K562 (cell line): ENCODE measurements at regions not wholly inside any gene's neighbourhood (a gene's known extent, or its start where the extent isn't known, plus 50 kb on each side); places are given as distances from the start of the nearest gene placed in this dataset.
A peak's percentile ranks its signal among the peaks of the same experiment; 100 is the strongest.

Experiments used
- ATAC-seq: fragments of 200-7000 bp; cut with Tn5 transposase; 3 replicates; pipeline ENCODE4 v1.9.1; 2020; ENCODE audit warnings: moderate library complexity
- BruUV-seq: library from RNA; stranded (reverse); fragments of 400-500 nt; replicated peaks from 2 replicates; lab custom pipeline; 2021; lab: Mats Ljungman, UMichigan
- CTCF ChIA-PET: fragments of 300-600 bp; formaldehyde crosslinking; extraction: SDS; loops from one replicate; lab custom pipeline; 2021; ENCODE audit warnings: low intra/inter-chr PET ratio; lab: Yijun Ruan, JAX
- POLR2A ChIA-PET: fragments of 300-600, 350-650 bp; sonication (Branson Sonifier 250); formaldehyde crosslinking; extraction: SDS; loops from one replicate; lab custom pipeline; 2021; ENCODE audit warnings: antibody characterized with exemption, inconsistent platforms; lab: Yijun Ruan, JAX
- DNase-seq, 4 experiments: peaks; one replicate each; pipeline versions ENCODE4 v3.0.0 to v3.0.0-alpha.2; 2011 to 2018; ENCODE audit warnings: low spot score in 3 of 4, mixed read lengths in 3 of 4; ENCODE audit errors: extremely low read depth in 1 of 4
- FAIRE-seq: peaks from 2 replicates; lab custom pipeline; 2011; peaks lifted over from hg19 to GRCh38; lab: Jason Lieb, UNC
- H2AFZ ChIP-seq: 2 replicates; pipeline ENCODE4 v1.6.0; 2011; ENCODE audit warnings: low read depth, low read length, control low read depth, inconsistent platforms
- H3K27ac ChIP-seq: fragments of 200-600 bp; 3 replicates; pipeline ENCODE4 v1.8.0; 2011; ENCODE audit warnings: low read depth, mild to moderate bottlenecking, control low read depth, inconsistent platforms, low read length, moderate library complexity, mixed read lengths; ENCODE audit errors: extremely low read depth
- H3K27me3 ChIP-seq, 2 experiments: fragments of 300-600 bp in 1 of 2; 2 replicates in 1 of 2; 3 replicates in 1 of 2; pipeline versions ENCODE4 v1.6.0 to v1.8.0; 2011; ENCODE audit warnings: inconsistent platforms in 2 of 2, low read length in 2 of 2, mild to moderate bottlenecking in 1 of 2, mixed read lengths in 1 of 2, moderate library complexity in 1 of 2; ENCODE audit not compliant: control insufficient read depth in 2 of 2, insufficient read depth in 2 of 2
- H3K36me3 ChIP-seq: fragments of 300-600 bp; 3 replicates; pipeline ENCODE4 v1.8.0; 2011; ENCODE audit warnings: mild to moderate bottlenecking, low read length, inconsistent platforms; ENCODE audit not compliant: control insufficient read depth, insufficient read depth
- H3K4me1 ChIP-seq, 2 experiments: fragments of 200-600 bp in 1 of 2; replicated peaks in 1 of 2; 2 replicates in 1 of 2; 3 replicates in 1 of 2; pipeline versions ENCODE4 v1.5.1 to v1.8.0; 2011; ENCODE audit warnings: inconsistent platforms in 2 of 2, low read length in 2 of 2, mild to moderate bottlenecking in 1 of 2, mixed read lengths in 1 of 2, moderate library complexity in 1 of 2; ENCODE audit not compliant: control insufficient read depth in 2 of 2, insufficient read depth in 2 of 2
- H3K4me2 ChIP-seq: 2 replicates; pipeline ENCODE4 v1.6.1; 2011; ENCODE audit warnings: low read length, control low read depth, inconsistent platforms, mixed read lengths; ENCODE audit not compliant: insufficient read depth
- H3K4me3 ChIP-seq: fragments of 200-600 bp; sonication (generic), shearing (Covaris generic); 2 replicates; pipeline ENCODE4 v1.5.1; 2016; ENCODE audit warnings: control low read depth, inconsistent platforms
- H3K79me2 ChIP-seq: fragments of 200-600 bp; 3 replicates; pipeline ENCODE4 v1.8.0; 2011; ENCODE audit warnings: low read length, inconsistent platforms; ENCODE audit not compliant: control insufficient read depth, insufficient read depth
- H3K9ac ChIP-seq, 2 experiments: 2 replicates each; pipeline versions ENCODE4 v1.6.0 to v1.6.1; 2011; ENCODE audit warnings: low read depth in 2 of 2, low read length in 2 of 2, control low read depth in 1 of 2, inconsistent platforms in 1 of 2, mild to moderate bottlenecking in 1 of 2, mixed read lengths in 1 of 2; ENCODE audit not compliant: insufficient read depth in 1 of 2
- H3K9me1 ChIP-seq: one replicate; pipeline ENCODE4 v1.6.0; 2011; ENCODE audit warnings: inconsistent platforms, mild to moderate bottlenecking, low read length, moderate library complexity; ENCODE audit not compliant: control insufficient read depth, insufficient read depth
- H3K9me3 ChIP-seq: replicated peaks from 2 replicates; pipeline ENCODE4 v1.5.1; 2011; ENCODE audit warnings: low read depth, low read length, inconsistent platforms; ENCODE audit not compliant: control insufficient read depth, insufficient read depth
- H4K20me1 ChIP-seq: replicated peaks from 2 replicates; pipeline ENCODE4 v1.6.1; 2011; ENCODE audit warnings: low read length, inconsistent platforms, mixed read lengths; ENCODE audit not compliant: control insufficient read depth, insufficient read depth
- ARID3A ChIP-seq: IDR thresholded peaks from 2 replicates; pipeline ENCODE4 v1.6.1; 2012; ENCODE audit warnings: low read depth, low read length, improper control_type of control experiment, borderline replicate concordance
- BRCA1 ChIP-seq, 2 experiments: fragments of 450-650 bp in 1 of 2; sonication (generic) in 1 of 2; formaldehyde crosslinking in 1 of 2; IDR thresholded peaks; 2 replicates each; pipeline versions ENCODE4 v1.5.0 to v1.6.1; 2017 to 2020; ENCODE audit warnings: mild to moderate bottlenecking in 1 of 2, missing genetic modification reagents in 1 of 2
- CTCF ChIP-seq, 3 experiments: IDR thresholded peaks in 2 of 3; conservative IDR thresholded peaks in 1 of 3; 2 replicates each; pipeline ENCODE4 v1.5.1; 2011 to 2012; ENCODE audit warnings: low read length in 3 of 3, mild to moderate bottlenecking in 3 of 3, control low read depth in 2 of 3, improper control_type of control experiment in 1 of 3, inconsistent platforms in 1 of 3, low read depth in 1 of 3, mixed read lengths in 1 of 3, moderate library complexity in 1 of 3; ENCODE audit not compliant: insufficient read depth in 2 of 3
- FOXJ2 ChIP-seq: fragments of 200-800 bp; sonication (Bioruptor generic); IDR thresholded peaks from 2 replicates; pipeline ENCODE4 v1.6.1; 2016; ENCODE audit warnings: missing genetic modification characterization, missing compliant biosample characterization
- MXD1 ChIP-seq: fragments of 250-450 bp; sonication (Bioruptor Pico); IDR thresholded peaks from 2 replicates; pipeline ENCODE4 v1.8.0; 2021; ENCODE audit warnings: borderline replicate concordance, mild to moderate bottlenecking, moderate library complexity; ENCODE audit not compliant: poor library complexity, severe bottlenecking
- NR1H2 ChIP-seq: sonication (generic); formaldehyde crosslinking; IDR thresholded peaks from 2 replicates; pipeline ENCODE4 v1.4.0; 2020; ENCODE audit warnings: mild to moderate bottlenecking, missing genetic modification reagents
- PCBP2 ChIP-seq: fragments of 200-400 bp; formaldehyde crosslinking; IDR thresholded peaks from 2 replicates; pipeline ENCODE4 v1.6.1; 2018; ENCODE audit warnings: low read length, low read depth, mild to moderate bottlenecking, moderate library complexity; ENCODE audit not compliant: poor library complexity, severe bottlenecking
- RAD21 ChIP-seq, 2 experiments: fragments of 250-450 bp in 1 of 2; fragments of 450-650 bp in 1 of 2; sonication (Bioruptor Pico) in 1 of 2; formaldehyde crosslinking in 1 of 2; IDR thresholded peaks in 1 of 2; conservative IDR thresholded peaks in 1 of 2; 2 replicates each; pipeline versions ENCODE4 v1.4.0 to v1.8.0; 2020 to 2022; ENCODE audit warnings: mild to moderate bottlenecking in 2 of 2, moderate library complexity in 1 of 2
- SETDB1 ChIP-seq: IDR thresholded peaks from one replicate; pipeline ENCODE4 v1.6.1; 2012; ENCODE audit warnings: low read length, control low read depth, inconsistent platforms
- SIRT6 ChIP-seq: IDR thresholded peaks from one replicate; pipeline ENCODE4 v1.6.1; 2012; ENCODE audit warnings: low read depth, mild to moderate bottlenecking, control low read depth, inconsistent platforms, low read length, moderate library complexity
- TOE1 ChIP-seq, 2 experiments: fragments of 450-650 bp in 1 of 2; sonication (generic) in 1 of 2; formaldehyde crosslinking in 1 of 2; IDR thresholded peaks; 2 replicates each; pipeline versions ENCODE4 v1.7.1 to v1.8.0; 2016 to 2022; ENCODE audit warnings: borderline replicate concordance in 2 of 2, mild to moderate bottlenecking in 2 of 2, antibody characterized with exemption in 1 of 2, inconsistent platforms in 1 of 2, low read depth in 1 of 2, missing genetic modification reagents in 1 of 2, moderate library complexity in 1 of 2
- ZBTB5 ChIP-seq: fragments of 450-650 bp; IDR thresholded peaks from 2 replicates; pipeline ENCODE4 v1.6.1; 2017; ENCODE audit warnings: antibody characterized with exemption
- ZNF253 ChIP-seq: fragments of 250-450 bp; sonication (Bioruptor Pico); conservative IDR thresholded peaks from 2 replicates; pipeline ENCODE4 v1.6.1; 2021; ENCODE audit warnings: mild to moderate bottlenecking
- ZNF717 ChIP-seq: fragments of 250-450 bp; sonication (Bioruptor Pico); IDR thresholded peaks from 2 replicates; pipeline ENCODE4 v1.5.0; 2021
- ZNF830 ChIP-seq: fragments of 250-450 bp; sonication (Bioruptor Pico); IDR thresholded peaks from 2 replicates; pipeline ENCODE4 v1.5.0; 2021; ENCODE audit warnings: mild to moderate bottlenecking
- WGBS: fragments of 100-300 bp; shearing (Covaris generic); methylation state at CpG from one replicate; pipeline ENCODE4 v1.1.6; 2016; ENCODE audit warnings: low coverage, mixed read lengths; ENCODE audit not compliant: insufficient coverage; ENCODE audit errors: missing lambda C conversion rate; 5-methylcytosine and 5-hydroxymethylcytosine counted together
- in situ Hi-C: fragments of 300-500 bp; cut with MboI; formaldehyde crosslinking; loops from 4 replicates; pipeline ENCODE4 v1.15.0; 2018; ENCODE audit warnings: inconsistent platforms, mixed read lengths
- intact Hi-C: fragments of 100-400 bp; cut with micrococcal nuclease; formaldehyde crosslinking; loops from 2 replicates; pipeline ENCODE4 v1.14.2; 2022

GRCh38 chr12:127025545-127025944 lies 1241.4 kb upstream of the TMEM132C start:
- CTCF ChIA-PET: no interaction called here

More at GRCh38 chr12:127025545-127025944, 1241.4 kb upstream of the TMEM132C start:
- no peak overlapping the region for H3K27ac ChIP-seq
- no peaks in the 10 kb centered on the region for H3K79me2 ChIP-seq
- no peak overlapping the region for H3K4me2 ChIP-seq
- no peaks in the 10 kb centered on the region for H4K20me1 ChIP-seq
- ATAC-seq (peak; percentile 76), FAIRE-seq (no peak), DNase-seq (peak in 3 of 4 experiments; percentile 11 to 18 (median 12))
- no peaks in the 10 kb centered on the region for H3K9me1 ChIP-seq
- H3K27me3 ChIP-seq: no peaks in the 10 kb centered on the region
- in situ Hi-C loops: no loop called here
- TF ChIP-seq SETDB1: no peak
- peak; percentile 15 to 64; a peak in 3 of 4 replicates for TF ChIP-seq RAD21 (CRISPR knock-in tag; conservative IDR thresholded peaks at IDR 0.05 in 1 of 2, IDR thresholded peaks at IDR 0.05 in 1 of 2)
- TF ChIP-seq PCBP2: no peak
- no peak for TF ChIP-seq MXD1 (CRISPR knock-in tag)
- no peak for TF ChIP-seq FOXJ2 (tag)
- no peak for TF ChIP-seq NR1H2 (CRISPR knock-in tag)
- no peak for TF ChIP-seq BRCA1 (IDR thresholded peaks at IDR 0.05)
- no peak for TF ChIP-seq BRCA1 (CRISPR knock-in tag; IDR thresholded peaks at IDR 0.05)
- TF ChIP-seq ZNF830 (CRISPR knock-in tag): no peak
- no peak for TF ChIP-seq SIRT6
- no peak for TF ChIP-seq TOE1 (IDR thresholded peaks at IDR 0.05; ENCODE audit: borderline replicate concordance)
- no peak for TF ChIP-seq TOE1 (CRISPR knock-in tag; IDR thresholded peaks at IDR 0.05; ENCODE audit: borderline replicate concordance, low read depth)
- TF ChIP-seq ZBTB5: no peak
- TF ChIP-seq ZNF717: no peak
- TF ChIP-seq ZNF253 (CRISPR knock-in tag): no peak
- TF ChIP-seq ARID3A: peak; percentile 63; the same call in 1 of the 2 replicates
- TF ChIP-seq CTCF (IDR thresholded peaks at IDR 0.05 in 2 of 3, conservative IDR thresholded peaks at IDR 0.05 in 1 of 3; ENCODE audit: insufficient read depth in 2 of 3, low read depth in 1 of 3, low read length in 3 of 3): peak; percentile 26 to 53 (median 28); a peak in 3 of 6 replicates
- H3K9me3 ChIP-seq: no peaks in the 10 kb centered on the region
- WGBS: 13% methylated on average over 1 of the region's 1 CpG
- intact Hi-C loops: loop anchor here (10.0 kb wide), 2 partner anchors 79 to 339 kb away; no protein-coding TSS in a partner anchor
- POLR2A ChIA-PET: interaction anchor here (0.6 kb wide), 1 partner anchor 19 kb away, joined by 3 read pairs; no protein-coding TSS in a partner anchor
- H3K4me1 ChIP-seq: no peaks in the 10 kb centered on the region; a peak in 1 of 5 replicates
- H3K4me3 ChIP-seq: no peak overlapping the region
- BruUV-seq: no TSS peak
- peaks cover 3% of the 10 kb centered on the region; the same call in 1 of the 3 replicates for H3K36me3 ChIP-seq
- no peak overlapping the region for H2AFZ ChIP-seq
- H3K9ac ChIP-seq: no peak overlapping the region
